ENCODE measurements at regions not wholly inside any gene's neighbourhood (a gene's known extent, or its start where the extent isn't known, plus 50 kb on each side); places are given as distances from the start of the nearest gene placed in this dataset.

GRCh38 chr7:152947686-152948085 lies 188.1 kb downstream of the ACTR3B start:
- intact Hi-C loops (cut with micrococcal nuclease; ENCODE audit: unreplicated experiment) = no loop called here
- DNase-seq (ENCODE audit: low spot score) = no peak
- Histone ChIP-seq H3K27me3 (replicated peaks; ENCODE audit: insufficient read depth, low read depth, low read length, poor library complexity) (peaks cover 22% of the 10 kb centered on the region), H3K4me1 (ENCODE audit: insufficient read depth, low read length, poor library complexity, severe bottlenecking) (no peaks in the 10 kb centered on the region), H3K27ac (ENCODE audit: low read depth, low read length, poor library complexity, severe bottlenecking) (no peak overlapping the region), H3K9me3 (ENCODE audit: low read depth, low read length, poor library complexity, severe bottlenecking) (no peaks in the 10 kb centered on the region), H3K36me3 (ENCODE audit: insufficient read depth, low read length, poor library complexity, severe bottlenecking) (no peaks in the 10 kb centered on the region), H3K4me3 (ENCODE audit: low read depth, low read length, poor library complexity, severe bottlenecking) (no peak overlapping the region)
- ChIA-PET POLR2A (ENCODE audit: low non-redundant PET) (no interaction called here), CTCF (no interaction called here)
- TF ChIP-seq CTCF (conservative IDR thresholded peaks at IDR 0.05; ENCODE audit: low read depth, low read length) (no peak), EZH2 (IDR thresholded peaks at IDR 0.05; ENCODE audit: borderline replicate concordance, low read depth, low read length, poor library complexity, severe bottlenecking) (no peak)
- no TSS peak for BruUV-seq (replicated peaks)

- H3K27me3 ChIP-seq (replicated peaks; ENCODE audit: insufficient read depth, low read depth, low read length, poor library complexity) = peaks cover 30% of the 10 kb centered on the region
- H3K36me3 ChIP-seq (ENCODE audit: insufficient read depth, low read length, poor library complexity, severe bottlenecking) = no peaks in the 10 kb centered on the region
- TF ChIP-seq EZH2 (IDR thresholded peaks at IDR 0.05; ENCODE audit: borderline replicate concordance, low read depth, low read length, poor library complexity, severe bottlenecking) (no peak), CTCF (conservative IDR thresholded peaks at IDR 0.05; ENCODE audit: low read depth, low read length) (no peak)
- H3K4me3 ChIP-seq (ENCODE audit: low read depth, low read length, poor library complexity, severe bottlenecking) = no peak overlapping the region
- no peak overlapping the region for H3K27ac ChIP-seq (ENCODE audit: low read depth, low read length, poor library complexity, severe bottlenecking)
- BruUV-seq (replicated peaks) = no TSS peak
- no peaks in the 10 kb centered on the region for H3K9me3 ChIP-seq (ENCODE audit: low read depth, low read length, poor library complexity, severe bottlenecking)
- ChIA-PET CTCF (no interaction called here), POLR2A (ENCODE audit: low non-redundant PET) (no interaction called here)
- intact Hi-C loops (cut with micrococcal nuclease; ENCODE audit: unreplicated experiment) = no loop called here
- H3K4me1 ChIP-seq (ENCODE audit: insufficient read depth, low read length, poor library complexity, severe bottlenecking) = no peaks in the 10 kb centered on the region
- no peak for DNase-seq (ENCODE audit: low spot score)
Measured at GRCh38 chr7:152949253-152949652, 189.7 kb downstream of the ACTR3B start.

GRCh38 chr7:152949790-152950189 lies 190.2 kb downstream of the ACTR3B start:
- intact Hi-C loops (cut with micrococcal nuclease; ENCODE audit: unreplicated experiment) = no loop called here
- DNase-seq (ENCODE audit: low spot score) = no peak
- ChIA-PET CTCF (no interaction called here), POLR2A (ENCODE audit: low non-redundant PET) (no interaction called here)
- TF ChIP-seq CTCF (conservative IDR thresholded peaks at IDR 0.05; ENCODE audit: low read depth, low read length) = no peak
- no peak for TF ChIP-seq EZH2 (IDR thresholded peaks at IDR 0.05; ENCODE audit: borderline replicate concordance, low read depth, low read length, poor library complexity, severe bottlenecking)
- BruUV-seq (replicated peaks) = no TSS peak
- no peaks in the 10 kb centered on the region for H3K4me1 ChIP-seq (ENCODE audit: insufficient read depth, low read length, poor library complexity, severe bottlenecking)
- no peak overlapping the region for H3K27ac ChIP-seq (ENCODE audit: low read depth, low read length, poor library complexity, severe bottlenecking)
- no peak overlapping the region for H3K4me3 ChIP-seq (ENCODE audit: low read depth, low read length, poor library complexity, severe bottlenecking)
- H3K9me3 ChIP-seq (ENCODE audit: low read depth, low read length, poor library complexity, severe bottlenecking) = no peaks in the 10 kb centered on the region
- H3K27me3 ChIP-seq (replicated peaks; ENCODE audit: insufficient read depth, low read depth, low read length, poor library complexity) = peaks cover 30% of the 10 kb centered on the region
- H3K36me3 ChIP-seq (ENCODE audit: insufficient read depth, low read length, poor library complexity, severe bottlenecking) = no peaks in the 10 kb centered on the region

Data from A673 (cell line).